HG03196 (cell line): ENCODE measurements at regions not wholly inside any gene's neighbourhood (a gene's known extent, or its start where the extent isn't known, plus 50 kb on each side); places are given as distances from the start of the nearest gene placed in this dataset.
"Not testable (repeated sequence)": the region's sequence is repeated elsewhere in the genome, so short reads cannot be mapped to it uniquely, and the experiment has no call there.

ENCODE experiments used
- ATAC-seq: cut with Tn5 transposase; IDR thresholded peaks from one replicate; pipeline ENCODE4 v1.9.1; 2021; ENCODE audit not compliant: unreplicated experiment

GRCh38 chr5:91830361-91830953 lies 447.3 kb upstream of the ARRDC3 start:
- ATAC-seq = no peak

- ATAC-seq = no peak
Measured at GRCh38 chr5:91825618-91826017, 442.5 kb upstream of the ARRDC3 start.

GRCh38 chr5:91824406-91824805 lies 441.3 kb upstream of the ARRDC3 start:
- no peak for ATAC-seq

- no peak for ATAC-seq
Measured at GRCh38 chr5:91820874-91821273, 437.8 kb upstream of the ARRDC3 start.

GRCh38 chr5:91816681-91817080 lies 433.6 kb upstream of the ARRDC3 start:
- ATAC-seq = no peak

- no peak for ATAC-seq
Measured at GRCh38 chr5:91797576-91797975, 414.5 kb upstream of the ARRDC3 start.

- ATAC-seq = no peak
Measured at GRCh38 chr5:91794856-91795548, 411.9 kb upstream of the ARRDC3 start.

GRCh38 chr5:91794455-91794854 lies 411.3 kb upstream of the ARRDC3 start:
- ATAC-seq = no peak

- no peak for ATAC-seq
Measured at GRCh38 chr5:91787718-91788117, 404.6 kb upstream of the ARRDC3 start.

- ATAC-seq = no peak
Measured at GRCh38 chr5:91777671-91778070, 394.6 kb upstream of the ARRDC3 start.

GRCh38 chr5:91776249-91776648 lies 393.1 kb upstream of the ARRDC3 start:
- no peak for ATAC-seq

- ATAC-seq = no peak
Measured at GRCh38 chr5:91770400-91770799, 387.3 kb upstream of the ARRDC3 start.

GRCh38 chr5:91757383-91757782 lies 374.3 kb upstream of the ARRDC3 start:
- ATAC-seq = not testable (repeated sequence)

GRCh38 chr5:91754990-91755389 lies 371.9 kb upstream of the ARRDC3 start:
- ATAC-seq = no peak

GRCh38 chr5:91744470-91744869 lies 361.4 kb upstream of the ARRDC3 start:
- not testable (repeated sequence) for ATAC-seq

- ATAC-seq = no peak
Measured at GRCh38 chr5:91742550-91742949, 359.4 kb upstream of the ARRDC3 start.

- ATAC-seq = no peak
Measured at GRCh38 chr5:91741764-91742505, 358.8 kb upstream of the ARRDC3 start.

- no peak for ATAC-seq
Measured at GRCh38 chr5:91730026-91730425, 346.9 kb upstream of the ARRDC3 start.

- no peak for ATAC-seq
Measured at GRCh38 chr5:91727463-91727862, 344.3 kb upstream of the ARRDC3 start.

- no peak for ATAC-seq
Measured at GRCh38 chr5:91722736-91723467, 339.8 kb upstream of the ARRDC3 start.

- no peak for ATAC-seq
Measured at GRCh38 chr5:91712718-91713117, 329.6 kb upstream of the ARRDC3 start.

- no peak for ATAC-seq
Measured at GRCh38 chr5:91707521-91707841, 324.4 kb upstream of the ARRDC3 start.
